ENCODE measurements at regions not wholly inside any gene's neighbourhood (a gene's known extent, or its start where the extent isn't known, plus 50 kb on each side); places are given as distances from the start of the nearest gene placed in this dataset.

DNA sequence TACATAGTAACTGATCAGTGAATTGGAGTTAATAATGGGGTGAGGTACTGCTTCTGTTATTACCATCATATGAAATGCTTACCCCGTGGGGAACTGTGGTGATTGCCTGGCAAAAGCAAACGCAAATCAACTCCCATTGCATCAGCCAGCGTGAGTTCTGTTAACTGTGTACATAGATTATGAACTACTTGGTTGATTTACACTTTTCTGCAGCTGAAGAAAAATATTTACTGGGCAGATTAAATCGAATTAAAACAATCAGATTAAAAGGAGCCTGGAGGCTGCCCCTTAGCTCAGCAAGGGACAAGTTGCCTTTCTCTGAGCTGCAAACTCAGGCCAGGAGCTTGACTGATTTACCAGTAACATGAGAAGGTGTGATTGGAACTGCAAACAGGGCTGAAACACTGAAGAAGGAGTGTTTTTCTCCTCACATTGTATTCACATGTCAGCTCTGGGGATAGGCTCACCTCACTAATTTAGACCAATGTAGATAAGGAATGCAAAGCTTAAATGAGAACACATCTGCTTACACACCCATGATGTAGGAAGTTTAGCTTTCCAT lies 220.1 kb downstream of the OSR1 start:
- H3K9me3 ChIP-seq (ENCODE audit: insufficient read depth, low read length, severe bottlenecking): no peaks in the 10 kb centered on the region
- no peak for DNase-seq
- no peak overlapping the region for H3K27ac ChIP-seq (ENCODE audit: low read length)
- no peaks in the 10 kb centered on the region for H3K4me1 ChIP-seq (ENCODE audit: insufficient read depth, low read length)
- TF ChIP-seq, protein P1, sequence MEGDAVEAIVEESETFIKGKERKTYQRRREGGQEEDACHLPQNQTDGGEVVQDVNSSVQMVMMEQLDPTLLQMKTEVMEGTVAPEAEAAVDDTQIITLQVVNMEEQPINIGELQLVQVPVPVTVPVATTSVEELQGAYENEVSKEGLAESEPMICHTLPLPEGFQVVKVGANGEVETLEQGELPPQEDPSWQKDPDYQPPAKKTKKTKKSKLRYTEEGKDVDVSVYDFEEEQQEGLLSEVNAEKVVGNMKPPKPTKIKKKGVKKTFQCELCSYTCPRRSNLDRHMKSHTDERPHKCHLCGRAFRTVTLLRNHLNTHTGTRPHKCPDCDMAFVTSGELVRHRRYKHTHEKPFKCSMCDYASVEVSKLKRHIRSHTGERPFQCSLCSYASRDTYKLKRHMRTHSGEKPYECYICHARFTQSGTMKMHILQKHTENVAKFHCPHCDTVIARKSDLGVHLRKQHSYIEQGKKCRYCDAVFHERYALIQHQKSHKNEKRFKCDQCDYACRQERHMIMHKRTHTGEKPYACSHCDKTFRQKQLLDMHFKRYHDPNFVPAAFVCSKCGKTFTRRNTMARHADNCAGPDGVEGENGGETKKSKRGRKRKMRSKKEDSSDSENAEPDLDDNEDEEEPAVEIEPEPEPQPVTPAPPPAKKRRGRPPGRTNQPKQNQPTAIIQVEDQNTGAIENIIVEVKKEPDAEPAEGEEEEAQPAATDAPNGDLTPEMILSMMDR (IDR thresholded peaks at IDR 0.05; ENCODE audit: borderline replicate concordance, extremely low read depth, low read length, poor library complexity, severe bottlenecking): no peak
- no peak for TF ChIP-seq EZH2 (IDR thresholded peaks at IDR 0.05; ENCODE audit: borderline replicate concordance, low read depth, low read length, severe bottlenecking)
- H4K20me1 ChIP-seq (ENCODE audit: insufficient read depth, low read length): no peaks in the 10 kb centered on the region
- H3K4me2 ChIP-seq (ENCODE audit: insufficient read depth, low read length): no peak overlapping the region
- H3K27me3 ChIP-seq (ENCODE audit: insufficient read depth, low read length, poor library complexity): no peaks in the 10 kb centered on the region
- H3K36me3 ChIP-seq (ENCODE audit: insufficient read depth, low read length): no peaks in the 10 kb centered on the region
- H3K4me3 ChIP-seq (ENCODE audit: low read depth in 1 of 2, low read length in 2 of 2): no peak overlapping the region
- no peaks in the 10 kb centered on the region for H3K79me2 ChIP-seq (ENCODE audit: insufficient read depth, low read length)
- no peak overlapping the region for H3K9ac ChIP-seq (ENCODE audit: low read depth, low read length)
- no peak overlapping the region for H2AFZ ChIP-seq (ENCODE audit: low read depth, low read length)
- ATAC-seq (ENCODE audit: insufficient read depth, low read depth): no peak

DNA sequence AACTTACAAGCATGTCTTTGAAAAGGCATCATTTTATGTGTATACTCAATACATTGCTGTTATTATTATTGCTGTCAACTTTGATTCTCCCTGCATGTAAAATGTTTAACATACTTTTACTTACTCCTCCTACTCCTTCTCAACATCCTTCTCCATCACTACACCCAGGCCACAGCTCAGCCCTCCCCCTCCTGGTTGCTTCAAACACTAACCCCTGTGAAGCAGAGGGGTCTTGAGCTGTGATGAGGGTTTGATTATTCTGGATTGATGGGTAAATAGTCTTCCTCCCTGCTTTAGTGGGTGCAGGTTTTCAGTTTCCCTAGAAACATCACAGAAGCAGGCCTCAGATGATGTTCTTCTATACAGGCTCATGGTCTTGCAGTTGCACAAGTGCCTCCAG lies 221.0 kb downstream of the OSR1 start:
- Histone ChIP-seq H3K79me2 (ENCODE audit: insufficient read depth, low read length) (no peaks in the 10 kb centered on the region), H3K27me3 (ENCODE audit: insufficient read depth, low read length, poor library complexity) (no peaks in the 10 kb centered on the region), H3K4me3 (ENCODE audit: low read depth in 1 of 2, low read length in 2 of 2) (no peak overlapping the region), H3K9me3 (ENCODE audit: insufficient read depth, low read length, severe bottlenecking) (no peaks in the 10 kb centered on the region), H2AFZ (ENCODE audit: low read depth, low read length) (no peak overlapping the region), H4K20me1 (ENCODE audit: insufficient read depth, low read length) (no peaks in the 10 kb centered on the region), H3K4me2 (ENCODE audit: insufficient read depth, low read length) (no peak overlapping the region), H3K27ac (ENCODE audit: low read length) (no peak overlapping the region), H3K4me1 (ENCODE audit: insufficient read depth, low read length) (no peaks in the 10 kb centered on the region), H3K9ac (ENCODE audit: low read depth, low read length) (no peak overlapping the region), H3K36me3 (ENCODE audit: insufficient read depth, low read length) (no peaks in the 10 kb centered on the region)
- TF ChIP-seq EZH2 (IDR thresholded peaks at IDR 0.05; ENCODE audit: borderline replicate concordance, low read depth, low read length, severe bottlenecking): no peak
- TF ChIP-seq, protein P1 (IDR thresholded peaks at IDR 0.05; ENCODE audit: borderline replicate concordance, extremely low read depth, low read length, poor library complexity, severe bottlenecking): no peak
- ATAC-seq (ENCODE audit: insufficient read depth, low read depth): no peak
- DNase-seq: no peak

DNA sequence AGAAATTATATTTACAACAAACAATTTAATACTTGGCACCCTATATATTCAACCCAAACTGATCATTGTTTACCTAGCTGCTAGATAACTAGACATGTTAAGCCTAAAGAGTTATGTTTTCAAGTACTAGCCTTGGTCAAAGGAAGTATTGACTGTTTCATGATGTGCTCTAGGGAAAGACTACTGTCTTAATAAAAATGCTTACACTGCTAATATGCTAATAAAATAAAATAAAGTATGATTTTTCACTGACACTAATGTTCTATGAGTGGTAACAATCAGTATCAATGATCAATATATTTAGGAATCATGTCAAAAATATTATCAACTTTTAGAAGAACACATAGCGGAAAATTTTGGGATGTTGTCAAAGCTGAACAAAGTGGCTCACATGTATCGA lies 225.5 kb downstream of the OSR1 start:
- Histone ChIP-seq H2AFZ (ENCODE audit: low read depth, low read length) (no peak overlapping the region), H4K20me1 (ENCODE audit: insufficient read depth, low read length) (no peaks in the 10 kb centered on the region), H3K9ac (ENCODE audit: low read depth, low read length) (no peak overlapping the region), H3K9me3 (ENCODE audit: insufficient read depth, low read length, severe bottlenecking) (no peaks in the 10 kb centered on the region), H3K4me1 (ENCODE audit: insufficient read depth, low read length) (no peaks in the 10 kb centered on the region), H3K4me2 (ENCODE audit: insufficient read depth, low read length) (no peak overlapping the region), H3K4me3 (ENCODE audit: low read depth in 1 of 2, low read length in 2 of 2) (no peak overlapping the region), H3K27ac (ENCODE audit: low read length) (no peak overlapping the region), H3K27me3 (ENCODE audit: insufficient read depth, low read length, poor library complexity) (no peaks in the 10 kb centered on the region), H3K36me3 (ENCODE audit: insufficient read depth, low read length) (no peaks in the 10 kb centered on the region), H3K79me2 (ENCODE audit: insufficient read depth, low read length) (no peaks in the 10 kb centered on the region)
- ATAC-seq (ENCODE audit: insufficient read depth, low read depth) (no peak), DNase-seq (no peak)
- no peak for TF ChIP-seq EZH2 (IDR thresholded peaks at IDR 0.05; ENCODE audit: borderline replicate concordance, low read depth, low read length, severe bottlenecking)
- TF ChIP-seq, protein P1 (IDR thresholded peaks at IDR 0.05; ENCODE audit: borderline replicate concordance, extremely low read depth, low read length, poor library complexity, severe bottlenecking): no peak

DNA sequence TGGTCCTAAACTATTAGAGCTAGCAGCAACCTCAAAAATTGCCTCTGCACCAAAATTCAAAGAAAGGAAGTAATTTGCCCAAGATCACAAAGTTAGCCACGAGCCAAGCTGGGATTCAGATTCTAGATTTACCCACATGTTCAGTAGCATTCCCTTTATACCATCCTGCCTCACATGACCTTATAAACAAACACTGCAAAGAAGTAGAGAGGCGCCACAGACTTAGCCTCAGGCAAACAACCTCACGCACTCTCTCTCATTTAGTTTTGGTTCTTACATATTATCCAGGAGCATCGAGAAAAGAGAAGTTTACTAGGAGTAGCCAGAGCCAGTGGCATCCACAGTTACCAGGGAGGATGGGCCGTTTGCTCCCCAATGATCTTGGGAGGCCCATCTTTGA lies 226.6 kb downstream of the OSR1 start:
- no peak overlapping the region for H3K4me2 ChIP-seq (ENCODE audit: insufficient read depth, low read length)
- no peak for TF ChIP-seq EZH2 (IDR thresholded peaks at IDR 0.05; ENCODE audit: borderline replicate concordance, low read depth, low read length, severe bottlenecking)
- TF ChIP-seq, protein P1 (IDR thresholded peaks at IDR 0.05; ENCODE audit: borderline replicate concordance, extremely low read depth, low read length, poor library complexity, severe bottlenecking): no peak
- no peaks in the 10 kb centered on the region for H3K36me3 ChIP-seq (ENCODE audit: insufficient read depth, low read length)
- no peak overlapping the region for H3K27ac ChIP-seq (ENCODE audit: low read length)
- DNase-seq: no peak
- no peak overlapping the region for H2AFZ ChIP-seq (ENCODE audit: low read depth, low read length)
- H3K27me3 ChIP-seq (ENCODE audit: insufficient read depth, low read length, poor library complexity): no peaks in the 10 kb centered on the region
- H3K4me3 ChIP-seq (ENCODE audit: low read depth in 1 of 2, low read length in 2 of 2): no peak overlapping the region
- H4K20me1 ChIP-seq (ENCODE audit: insufficient read depth, low read length): no peaks in the 10 kb centered on the region
- no peaks in the 10 kb centered on the region for H3K9me3 ChIP-seq (ENCODE audit: insufficient read depth, low read length, severe bottlenecking)
- no peaks in the 10 kb centered on the region for H3K4me1 ChIP-seq (ENCODE audit: insufficient read depth, low read length)
- no peaks in the 10 kb centered on the region for H3K79me2 ChIP-seq (ENCODE audit: insufficient read depth, low read length)
- H3K9ac ChIP-seq (ENCODE audit: low read depth, low read length): no peak overlapping the region
- ATAC-seq (ENCODE audit: insufficient read depth, low read depth): no peak
